Fibroblast of villous mesenchyme (primary cell): ENCODE measurements at regions not wholly inside any gene's neighbourhood (a gene's known extent, or its start where the extent isn't known, plus 50 kb on each side); places are given as distances from the start of the nearest gene placed in this dataset.
"Not testable (repeated sequence)": the region's sequence is repeated elsewhere in the genome, so short reads cannot be mapped to it uniquely, and the experiment has no call there.

ENCODE experiments used
- DNase-seq: peaks from one replicate; pipeline ENCODE4 v3.0.0-alpha.2; 2010; ENCODE audit warnings: low read depth
- H3K4me3 ChIP-seq: 2 replicates; pipeline ENCODE4 v1.5.1; 2011; ENCODE audit warnings: low read depth, mild to moderate bottlenecking, low read length
- TF ChIP-seq, protein P1 (sequence below): IDR thresholded peaks from 2 replicates; pipeline ENCODE4 v1.5.1; 2012; ENCODE audit warnings: low read depth, mild to moderate bottlenecking, low read length; ENCODE audit not compliant: insufficient read depth

GRCh38 chr18:72995558-72995957, 127.8 kb upstream of the NETO1 start:
- no peak overlapping the region for H3K4me3 ChIP-seq
- DNase-seq, result no peak
- TF ChIP-seq, protein P1, sequence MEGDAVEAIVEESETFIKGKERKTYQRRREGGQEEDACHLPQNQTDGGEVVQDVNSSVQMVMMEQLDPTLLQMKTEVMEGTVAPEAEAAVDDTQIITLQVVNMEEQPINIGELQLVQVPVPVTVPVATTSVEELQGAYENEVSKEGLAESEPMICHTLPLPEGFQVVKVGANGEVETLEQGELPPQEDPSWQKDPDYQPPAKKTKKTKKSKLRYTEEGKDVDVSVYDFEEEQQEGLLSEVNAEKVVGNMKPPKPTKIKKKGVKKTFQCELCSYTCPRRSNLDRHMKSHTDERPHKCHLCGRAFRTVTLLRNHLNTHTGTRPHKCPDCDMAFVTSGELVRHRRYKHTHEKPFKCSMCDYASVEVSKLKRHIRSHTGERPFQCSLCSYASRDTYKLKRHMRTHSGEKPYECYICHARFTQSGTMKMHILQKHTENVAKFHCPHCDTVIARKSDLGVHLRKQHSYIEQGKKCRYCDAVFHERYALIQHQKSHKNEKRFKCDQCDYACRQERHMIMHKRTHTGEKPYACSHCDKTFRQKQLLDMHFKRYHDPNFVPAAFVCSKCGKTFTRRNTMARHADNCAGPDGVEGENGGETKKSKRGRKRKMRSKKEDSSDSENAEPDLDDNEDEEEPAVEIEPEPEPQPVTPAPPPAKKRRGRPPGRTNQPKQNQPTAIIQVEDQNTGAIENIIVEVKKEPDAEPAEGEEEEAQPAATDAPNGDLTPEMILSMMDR, result no peak

- TF ChIP-seq, protein P1, result no peak
- no peak for DNase-seq
- no peak overlapping the region for H3K4me3 ChIP-seq
Observed at GRCh38 chr18:72993250-72993649, 125.5 kb upstream of the NETO1 start.

DNA sequence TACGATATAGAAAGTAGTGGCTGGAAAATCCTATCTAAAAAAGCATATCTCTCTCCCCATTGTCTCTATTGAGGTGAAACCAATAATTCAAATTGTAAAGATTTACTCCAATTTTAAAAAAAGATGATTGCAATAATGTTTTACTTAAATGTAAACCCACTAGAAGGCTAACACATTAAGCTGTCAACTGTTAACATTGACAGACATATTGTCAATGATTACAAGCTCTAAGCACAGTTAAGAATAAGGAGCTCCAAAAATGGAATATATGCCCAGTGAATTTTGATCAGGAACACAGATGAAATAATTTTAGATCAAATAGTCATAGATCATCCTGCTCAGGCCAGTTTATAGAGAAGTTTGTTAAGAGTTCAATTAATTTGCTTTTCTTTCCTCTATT, 123.6 kb upstream of the NETO1 start:
- H3K4me3 ChIP-seq, result no peak overlapping the region
- TF ChIP-seq, protein P1, result no peak
- DNase-seq, result no peak

- not testable (repeated sequence) for H3K4me3 ChIP-seq, DNase-seq
Observed at GRCh38 chr18:72987570-72987969, 119.8 kb upstream of the NETO1 start.

DNA sequence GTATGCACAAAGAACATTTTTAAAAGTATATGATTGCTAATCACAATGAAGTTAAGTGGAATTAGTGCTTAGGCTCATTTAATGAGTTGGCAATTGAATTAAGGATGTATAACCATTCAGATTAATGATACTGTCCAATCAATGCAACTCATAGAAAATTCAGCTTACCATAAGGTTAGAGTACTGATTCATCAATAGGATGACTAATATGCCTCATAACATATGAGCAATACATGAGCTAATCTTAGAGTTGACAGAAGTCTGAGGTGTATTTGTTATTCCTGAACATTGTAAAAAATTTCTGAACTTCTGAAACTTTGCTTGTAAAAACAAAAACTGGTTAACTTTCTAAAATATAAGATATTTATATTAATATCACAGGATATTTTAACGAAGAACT, 118.3 kb upstream of the NETO1 start:
- TF ChIP-seq, protein P1, result no peak
- no peak overlapping the region for H3K4me3 ChIP-seq
- DNase-seq, result no peak

DNA sequence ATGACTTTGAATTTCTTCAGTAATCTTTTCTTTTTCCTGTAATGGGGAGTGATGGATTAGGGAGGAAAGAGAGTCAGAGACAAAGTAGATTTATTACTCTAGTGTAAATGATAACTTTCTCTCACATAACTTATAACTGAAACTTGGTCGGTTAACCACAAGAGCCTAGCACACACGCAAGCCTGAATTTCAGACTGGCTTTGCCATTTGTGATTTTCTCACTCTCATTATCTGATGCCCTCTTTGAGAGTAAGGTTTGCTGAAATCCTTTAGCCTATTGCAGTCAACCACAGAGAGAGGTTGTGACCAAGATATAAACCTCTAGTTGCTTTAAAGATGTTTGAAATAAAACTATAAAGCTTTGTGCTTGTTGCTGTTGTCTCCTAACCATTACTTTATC, 117.9 kb upstream of the NETO1 start:
- H3K4me3 ChIP-seq, result no peak overlapping the region
- TF ChIP-seq, protein P1, result no peak
- no peak for DNase-seq

DNA sequence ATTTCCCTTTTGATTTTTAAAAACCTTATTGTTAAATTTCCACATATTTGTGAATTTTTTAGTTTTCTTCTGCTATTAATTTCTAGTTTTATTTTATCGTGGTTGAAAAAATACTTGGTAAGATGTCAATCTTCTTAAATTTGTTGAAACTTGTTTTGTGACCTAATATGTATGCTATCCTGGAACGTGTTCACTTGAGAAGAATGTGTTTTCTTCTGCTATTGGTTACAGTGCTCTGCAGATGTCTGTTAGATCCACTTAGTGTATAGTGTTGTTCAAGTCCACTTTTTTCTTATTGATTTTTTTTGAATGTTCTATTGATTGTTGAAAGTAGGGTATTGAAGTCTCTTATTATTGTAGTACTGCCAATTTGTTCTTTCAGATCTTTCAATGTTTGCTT, 116.5 kb upstream of the NETO1 start:
- no peak for DNase-seq
- TF ChIP-seq, protein P1, result no peak
- no peak overlapping the region for H3K4me3 ChIP-seq

DNA sequence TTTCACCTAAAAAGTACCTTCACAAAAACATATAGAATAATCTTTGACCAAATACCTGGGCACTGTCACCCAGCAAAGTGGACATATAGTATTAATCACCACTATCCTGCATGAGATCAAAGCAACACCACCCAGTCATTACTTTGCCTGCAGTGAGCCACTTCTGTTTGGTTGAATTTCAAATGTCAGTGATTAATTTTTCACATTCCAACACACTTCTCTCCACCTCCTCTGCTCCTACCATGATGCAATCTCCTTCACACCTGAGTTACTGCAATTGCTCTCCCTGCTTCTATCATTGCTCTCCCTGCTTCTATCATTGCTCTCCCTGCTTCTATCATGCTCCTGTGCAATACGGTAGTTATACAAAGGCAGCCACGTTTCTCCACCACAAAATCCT, 106.1 kb upstream of the NETO1 start:
- DNase-seq, result no peak
- TF ChIP-seq, protein P1, result no peak
- H3K4me3 ChIP-seq, result no peak overlapping the region
